NCI-H2171 (cell line): ENCODE measurements at regions not wholly inside any gene's neighbourhood (a gene's known extent, or its start where the extent isn't known, plus 50 kb on each side); places are given as distances from the start of the nearest gene placed in this dataset.

Source experiments
- DNase-seq: peaks from one replicate; lab custom pipeline; 2025; lab: John Stamatoyannopoulos, UW

DNA sequence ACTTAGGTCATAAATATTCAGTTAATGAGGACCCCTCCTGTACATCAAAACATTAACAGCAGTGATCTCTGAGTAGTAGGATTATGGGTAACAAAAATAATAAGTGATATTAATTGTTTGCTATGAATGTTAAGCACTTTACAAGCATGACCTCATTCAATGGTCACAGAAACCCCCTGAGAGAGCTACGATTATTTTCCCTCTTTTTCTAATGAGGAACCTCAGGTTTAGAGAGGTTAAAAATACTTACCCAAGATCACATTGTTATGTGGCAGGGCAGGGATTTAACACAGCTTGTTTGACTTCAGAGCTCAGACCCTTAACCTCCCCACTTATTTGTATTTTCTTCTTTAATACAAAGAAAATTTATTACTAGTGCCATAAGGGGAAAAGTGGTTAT lies 228.2 kb downstream of the TBL1XR1 start:
- DNase-seq: no peak

DNA sequence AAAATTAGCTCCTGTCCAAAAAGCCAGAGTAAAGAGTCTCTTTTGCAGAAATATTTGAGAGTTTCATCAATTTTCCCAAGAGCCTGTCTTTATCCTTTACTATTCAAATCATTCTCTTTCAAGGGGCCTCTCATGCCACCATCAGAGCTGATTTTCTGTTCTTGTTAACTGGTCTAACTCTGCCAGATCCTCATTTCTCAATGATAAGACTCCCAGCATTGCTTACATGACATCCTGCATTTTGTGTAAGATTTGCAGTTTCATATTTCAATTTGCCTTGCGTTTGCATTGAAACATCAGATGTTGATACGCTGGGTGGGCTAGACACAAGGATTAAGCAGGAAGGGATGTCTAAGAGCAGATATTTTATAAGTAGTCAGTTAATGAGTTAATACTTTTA lies 228.7 kb downstream of the TBL1XR1 start:
- no peak for DNase-seq

DNA sequence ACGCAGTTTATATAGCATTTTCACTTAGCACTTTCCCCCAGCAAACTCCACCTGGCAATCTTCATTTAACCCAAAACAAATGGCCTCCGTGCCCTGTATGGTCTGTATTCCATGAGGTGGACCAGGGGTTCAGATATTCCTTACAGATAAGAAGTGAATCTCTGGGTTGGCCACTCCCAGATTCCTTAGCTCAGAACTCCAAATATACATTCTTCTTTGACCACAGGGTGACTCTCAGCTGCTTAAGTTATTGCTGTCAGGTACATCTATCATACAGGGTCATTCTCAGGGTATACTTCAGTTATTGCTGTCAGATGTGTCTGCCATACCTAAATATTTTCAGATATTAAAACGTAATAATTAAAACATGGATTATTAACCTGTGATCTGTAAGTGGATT lies 229.8 kb downstream of the TBL1XR1 start:
- no peak for DNase-seq

DNA sequence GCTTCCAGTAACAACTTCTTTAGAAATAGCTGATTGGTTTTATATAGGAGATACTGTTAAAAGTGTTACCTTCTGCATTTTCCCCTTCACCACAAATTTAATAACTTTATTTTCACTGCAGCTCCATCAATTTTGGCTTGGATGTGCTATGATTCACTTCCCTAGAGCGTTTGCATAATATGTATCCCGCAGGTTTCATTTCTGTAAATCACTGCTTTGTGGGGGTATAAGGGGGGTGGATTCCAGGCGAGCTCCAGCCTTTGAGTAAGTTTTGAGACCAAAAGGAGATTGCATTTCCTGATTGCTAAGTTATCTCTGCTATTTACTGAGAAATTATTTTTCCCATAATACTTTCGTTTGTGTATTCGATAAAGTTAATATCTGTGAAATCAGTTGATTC lies 232.6 kb downstream of the TBL1XR1 start:
- no peak for DNase-seq

DNA sequence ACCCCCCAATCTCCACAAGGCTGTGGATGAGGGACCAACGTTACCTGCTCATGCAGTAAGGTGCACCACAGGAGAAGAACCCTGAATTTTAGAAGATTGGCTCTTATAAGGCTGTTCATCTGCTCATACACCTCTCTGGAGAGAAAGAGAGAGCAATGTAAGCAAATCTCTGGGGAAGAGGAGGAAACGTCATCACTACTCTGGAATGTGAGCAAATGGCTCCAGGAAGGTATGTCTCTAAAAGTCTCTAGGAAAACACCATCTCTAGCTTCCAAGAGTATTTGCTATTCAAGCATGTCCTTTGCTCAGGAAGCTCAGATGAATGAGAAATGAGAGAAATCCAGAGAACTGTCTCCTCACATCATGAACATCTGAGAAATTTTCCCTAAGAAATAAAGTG lies 235.4 kb downstream of the TBL1XR1 start:
- no peak for DNase-seq

DNA sequence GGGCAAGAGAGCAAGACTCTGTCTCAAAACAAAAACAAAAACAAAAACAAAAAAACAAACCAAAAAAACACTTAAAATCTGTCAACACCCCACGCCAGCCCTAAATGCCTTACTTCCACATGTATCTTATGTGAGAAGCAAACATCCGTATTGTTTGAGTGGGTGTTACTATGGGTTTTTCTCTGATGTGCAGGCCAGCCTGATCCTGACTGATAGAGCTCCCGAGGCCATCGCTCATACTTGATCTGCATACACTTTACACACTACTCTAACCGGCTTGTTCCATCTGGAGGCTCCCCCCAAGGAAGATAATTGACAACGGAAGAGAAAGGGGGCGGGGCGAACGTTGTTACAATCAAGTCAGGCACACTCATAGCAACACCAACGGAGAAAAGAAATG lies 237.4 kb downstream of the TBL1XR1 start:
- DNase-seq: no peak

DNA sequence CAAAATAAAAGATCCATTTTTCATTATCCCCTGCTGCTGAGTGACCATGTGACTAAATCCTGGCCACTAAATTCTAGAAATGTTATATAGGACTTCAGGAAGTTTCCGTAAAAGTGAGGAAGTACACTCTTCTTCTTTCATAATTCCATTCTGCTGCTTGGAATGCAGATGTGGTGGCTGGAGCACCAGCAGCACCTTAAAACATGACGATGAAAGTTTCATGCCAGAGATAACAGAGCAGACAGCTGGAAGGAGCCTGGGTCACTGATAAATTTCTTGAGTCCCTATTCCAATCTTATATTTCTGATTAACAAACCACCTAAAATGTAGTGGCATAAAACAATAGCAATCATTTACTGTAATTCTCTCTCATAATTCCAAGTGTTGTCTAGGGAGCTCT lies 238.7 kb downstream of the TBL1XR1 start:
- DNase-seq: no peak

DNA sequence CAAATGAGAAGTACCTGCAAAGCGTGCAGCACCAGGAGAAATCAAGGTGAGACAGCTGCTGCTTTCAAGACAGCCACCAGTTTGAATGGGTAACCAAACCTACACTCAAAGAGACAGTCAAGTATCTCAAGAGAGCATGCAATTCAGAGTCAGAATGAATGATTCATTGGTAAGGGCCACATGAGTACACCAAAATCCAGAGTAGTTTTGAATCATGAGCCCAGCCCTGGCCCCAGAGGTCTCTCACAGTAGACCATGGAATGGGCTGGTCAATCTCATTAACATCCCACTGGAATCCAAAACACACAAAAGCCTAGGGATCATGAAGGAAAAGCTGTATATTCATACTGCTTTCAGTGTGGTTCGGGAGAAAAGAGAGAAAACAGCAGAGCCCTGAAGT lies 242.8 kb downstream of the TBL1XR1 start:
- no peak for DNase-seq

DNA sequence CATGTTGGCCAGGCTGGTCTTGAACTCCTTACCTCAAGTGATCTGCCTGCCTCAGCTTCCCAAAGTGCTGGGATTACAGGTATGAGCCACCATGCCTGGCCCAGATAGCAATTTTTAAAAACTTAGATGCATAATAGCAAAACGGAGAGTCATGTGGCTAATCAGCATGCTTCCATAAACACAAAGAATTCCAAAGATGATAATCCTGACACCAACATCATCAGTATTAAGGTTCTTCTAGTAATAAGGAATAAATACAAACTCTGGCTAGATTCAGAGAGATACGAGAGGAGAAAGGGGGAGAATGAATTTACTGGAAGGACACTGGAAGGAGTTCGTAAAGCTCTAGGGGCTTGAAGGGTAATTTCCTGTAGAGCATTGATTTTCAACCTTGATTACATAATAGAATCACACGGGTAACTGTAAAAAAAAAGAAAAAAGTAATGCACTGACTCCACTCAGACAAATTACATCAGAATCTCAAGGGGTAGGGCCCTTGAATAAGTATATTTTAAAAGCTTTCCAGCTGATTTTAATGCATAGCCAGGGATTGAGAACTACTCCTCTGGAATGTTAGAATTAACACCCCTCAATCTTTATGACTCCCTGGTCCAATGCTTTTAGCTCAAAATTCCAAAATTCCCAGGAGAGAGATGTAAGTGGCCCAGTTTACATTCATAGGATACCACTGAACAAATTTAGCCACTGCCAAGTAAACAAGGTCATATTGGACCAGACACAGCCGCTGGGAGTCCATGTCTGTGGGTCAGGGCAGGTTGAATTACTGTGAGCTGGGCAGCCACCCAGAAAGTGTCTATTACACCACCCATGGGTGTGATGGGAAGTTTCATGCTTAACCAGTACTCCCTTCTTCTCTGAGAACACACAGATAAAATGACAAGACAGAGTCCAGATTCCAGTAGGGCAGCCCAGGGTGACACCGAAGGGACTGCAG lies 243.9 kb downstream of the TBL1XR1 start:
- DNase-seq: no peak

DNA sequence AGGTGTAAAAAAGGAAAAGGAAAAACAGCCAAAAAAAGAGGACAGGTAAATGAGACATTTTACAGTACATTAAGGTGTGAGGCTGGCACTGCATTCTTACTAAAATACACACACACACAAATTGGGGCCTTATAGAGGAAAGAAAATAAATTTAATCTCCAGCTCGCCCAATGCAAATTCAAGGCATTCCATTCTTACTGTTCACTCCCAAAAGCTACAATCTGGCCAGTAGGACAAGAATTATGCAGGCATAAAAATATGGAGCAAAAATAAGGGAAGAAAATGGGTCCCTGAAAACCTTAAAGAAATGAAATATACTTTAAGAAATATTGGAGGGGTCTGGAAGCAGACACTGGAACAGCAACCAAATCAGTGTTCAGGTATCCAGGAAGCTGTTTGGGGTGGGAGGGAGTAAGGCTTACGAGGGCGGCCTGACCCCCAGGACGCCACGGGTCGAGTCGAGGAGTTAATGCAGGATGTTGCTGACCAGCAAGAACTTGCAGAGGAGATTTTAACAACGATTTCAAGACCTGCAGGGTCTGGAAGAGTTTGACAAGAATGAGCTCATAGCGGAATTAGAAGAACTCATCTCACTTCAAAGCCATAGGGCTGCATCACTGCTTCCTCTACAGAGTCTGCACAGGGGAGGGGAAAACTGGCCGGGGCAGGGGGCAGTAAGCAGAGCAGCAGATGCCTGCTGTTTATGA lies 245.5 kb downstream of the TBL1XR1 start:
- DNase-seq: no peak

DNA sequence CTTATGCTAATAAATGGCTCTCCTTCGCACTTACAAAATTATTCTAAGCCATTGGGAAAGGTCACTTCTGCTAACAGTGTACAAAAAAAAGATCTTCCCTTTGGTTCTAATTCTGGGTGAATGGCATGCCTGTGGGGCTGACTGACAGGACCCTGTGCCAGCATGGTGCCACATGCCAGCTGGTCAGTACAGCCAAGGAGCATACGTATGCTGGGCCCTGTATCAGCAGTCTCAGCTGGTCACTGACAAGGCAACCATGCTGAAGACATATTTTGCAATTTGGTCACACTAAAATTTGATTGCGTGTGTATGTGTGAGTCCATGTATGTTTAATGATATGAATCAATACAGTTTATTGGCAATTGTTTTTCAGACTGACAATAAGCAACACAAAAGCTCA lies 246.1 kb downstream of the TBL1XR1 start:
- DNase-seq: no peak

DNA sequence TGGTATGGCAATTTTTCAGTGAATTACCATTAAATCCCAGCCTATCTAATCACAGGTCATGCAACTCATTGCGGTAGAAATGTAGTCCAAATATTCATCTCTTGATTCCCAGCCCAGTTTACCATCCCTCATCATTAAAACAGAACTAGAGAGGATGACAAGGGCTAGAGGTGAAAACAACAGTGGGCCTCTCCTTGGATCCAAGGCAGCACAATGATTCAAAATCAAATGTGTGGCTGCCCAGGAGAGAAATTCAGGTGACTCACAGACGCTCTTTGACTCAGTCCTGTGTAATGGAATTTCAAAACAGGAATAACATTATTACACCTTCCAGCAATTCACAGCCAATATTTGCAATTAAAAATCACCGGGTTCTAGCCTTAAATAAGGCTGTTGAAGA lies 246.5 kb downstream of the TBL1XR1 start:
- no peak for DNase-seq

DNA sequence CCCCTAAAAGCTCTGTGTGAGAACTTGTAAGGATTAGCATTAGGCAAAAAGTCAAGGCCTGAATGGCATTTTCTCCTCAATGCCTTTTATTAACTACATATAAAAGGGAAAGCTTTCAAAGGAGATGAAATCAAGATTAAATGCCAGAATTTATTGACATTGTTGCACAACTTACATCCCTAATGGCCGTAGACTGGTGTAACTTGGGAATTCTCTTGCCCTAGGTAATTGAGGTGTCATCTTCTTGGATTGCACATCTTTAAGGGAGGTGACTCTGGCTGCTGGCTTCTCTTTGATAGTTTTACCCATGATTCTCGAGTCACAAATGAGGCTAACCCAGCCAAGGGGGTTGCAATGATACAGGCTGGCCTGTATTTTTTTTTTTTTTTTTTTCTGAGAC lies 249.1 kb downstream of the TBL1XR1 start:
- no peak for DNase-seq

DNA sequence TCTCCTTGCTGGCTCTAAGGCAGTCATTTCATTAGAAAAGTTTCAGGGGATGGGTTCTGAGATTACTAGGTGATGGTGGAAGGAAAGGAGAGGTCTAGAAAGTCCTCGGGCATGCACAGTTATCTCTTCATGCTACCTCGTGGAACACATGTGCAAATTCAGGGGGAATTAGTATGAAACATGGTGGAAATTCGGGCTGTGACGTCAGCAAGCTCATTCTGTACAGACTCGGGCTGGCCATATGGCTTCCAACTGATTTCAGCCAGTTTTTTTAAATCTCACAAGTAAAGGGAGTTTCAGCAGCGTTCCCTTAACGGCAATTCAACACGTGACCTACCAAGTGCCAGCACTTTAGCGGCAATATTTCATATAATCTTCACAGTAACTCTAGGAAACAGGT lies 251.1 kb downstream of the TBL1XR1 start:
- DNase-seq: no peak

DNA sequence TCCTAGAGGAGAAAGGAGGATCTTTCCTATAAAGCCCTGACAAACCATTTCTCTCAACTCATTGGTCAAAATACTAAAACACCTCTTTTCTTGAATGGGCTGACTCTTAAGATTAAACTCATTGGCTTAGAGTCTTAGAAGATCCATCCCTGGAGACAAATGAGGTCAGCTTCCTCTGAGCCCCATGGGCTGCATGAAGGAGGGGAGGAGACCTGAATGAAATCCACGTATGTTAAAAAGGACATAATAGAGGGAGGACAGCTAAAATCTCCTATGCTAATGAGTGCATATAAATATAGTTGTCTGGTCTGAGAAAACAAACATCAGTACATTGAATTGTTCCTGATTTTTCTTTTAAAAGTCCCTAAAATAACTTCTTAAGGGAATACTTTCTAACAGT lies 255.0 kb downstream of the TBL1XR1 start:
- DNase-seq: no peak

DNA sequence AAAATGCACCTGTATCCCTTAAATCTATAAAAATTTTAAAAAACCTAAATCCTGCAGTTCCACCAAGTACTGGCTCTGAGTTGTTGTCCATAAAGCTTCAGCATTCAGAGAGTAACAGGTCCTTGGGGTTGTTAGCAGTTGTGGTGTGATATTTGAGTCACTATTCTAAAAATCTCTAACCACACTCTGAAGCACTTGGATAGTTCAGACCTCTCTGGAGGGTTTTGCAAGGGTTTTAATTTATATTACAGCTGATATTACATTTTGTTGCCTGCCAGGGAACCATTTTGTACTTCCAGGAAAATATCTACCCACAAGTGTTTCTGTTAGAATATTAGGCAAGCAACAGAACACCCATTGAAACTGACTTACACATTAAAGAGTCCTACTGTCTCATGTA lies 255.6 kb downstream of the TBL1XR1 start:
- no peak for DNase-seq

DNA sequence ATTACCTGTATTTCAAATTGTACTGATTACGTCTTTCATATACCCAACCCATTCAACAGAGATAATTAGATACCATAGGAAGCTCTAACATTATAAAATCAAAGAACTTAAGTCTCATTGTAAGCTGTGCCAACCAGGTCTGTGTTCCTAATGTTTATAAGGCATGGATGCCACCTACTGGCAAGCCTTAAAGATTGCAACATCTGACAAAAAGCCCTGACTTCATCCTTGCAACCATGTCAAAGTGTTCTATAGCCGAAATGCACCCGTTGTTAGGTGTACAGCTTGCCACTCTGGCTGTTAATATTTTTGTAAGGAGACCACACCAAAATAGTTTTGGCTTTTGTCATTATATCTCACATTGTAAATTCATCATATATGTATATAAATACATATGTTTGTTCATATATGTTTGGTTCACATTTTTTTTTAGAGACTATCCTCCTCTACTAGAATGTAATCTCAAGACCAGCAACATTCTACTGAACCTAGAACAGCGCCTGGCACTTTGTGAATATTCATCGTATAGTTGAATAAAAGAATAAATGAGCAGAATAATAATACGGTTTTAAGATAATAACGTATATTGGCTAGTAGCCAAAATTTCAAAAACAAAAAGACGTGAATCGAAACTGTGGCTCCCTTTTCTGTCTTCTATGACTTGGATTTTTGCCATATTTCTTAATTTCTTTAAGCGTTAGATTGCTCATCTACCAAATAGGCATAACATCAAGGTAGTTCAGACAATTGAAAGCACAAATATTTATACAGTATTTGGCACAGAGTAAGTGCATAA lies 258.1 kb downstream of the TBL1XR1 start:
- DNase-seq: peak; percentile 79

DNA sequence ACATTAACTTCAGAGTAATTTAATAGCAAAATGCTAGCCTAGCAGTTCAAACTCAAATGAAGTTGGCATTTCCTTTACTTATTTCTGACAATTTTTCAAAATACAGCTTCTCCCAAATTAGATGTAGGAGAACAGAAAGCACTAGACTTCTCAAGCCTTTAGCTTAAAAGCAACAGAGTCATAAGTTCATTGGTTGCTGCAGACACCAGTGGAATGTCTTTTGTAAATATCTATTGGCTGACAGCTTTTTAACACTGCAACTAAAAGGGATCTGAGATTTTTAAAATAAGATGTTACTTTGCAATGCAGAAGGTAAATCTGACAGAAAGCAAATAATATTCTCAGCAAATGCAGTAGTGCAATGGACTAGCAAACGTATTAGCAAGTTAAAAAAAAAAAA lies 259.3 kb downstream of the TBL1XR1 start:
- DNase-seq: no peak

DNA sequence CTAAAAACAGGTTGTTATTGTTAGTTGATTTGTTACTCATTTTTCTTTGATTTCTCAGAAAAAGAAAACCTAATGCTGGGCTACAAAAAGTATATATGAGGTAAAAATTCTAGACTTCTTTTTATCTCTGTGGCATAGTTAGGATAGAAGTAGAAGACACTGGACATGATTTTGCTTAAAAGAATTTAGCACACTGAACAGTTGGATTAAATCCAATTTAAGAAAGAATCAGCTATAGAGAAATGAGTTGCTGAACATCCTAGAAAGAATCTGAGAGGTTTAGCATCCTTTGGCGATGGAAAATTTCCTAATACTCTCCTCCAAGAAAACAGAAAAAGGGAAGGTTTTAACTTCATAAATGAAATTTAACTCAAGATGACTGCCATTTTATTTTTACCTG lies 259.7 kb downstream of the TBL1XR1 start:
- no peak for DNase-seq

DNA sequence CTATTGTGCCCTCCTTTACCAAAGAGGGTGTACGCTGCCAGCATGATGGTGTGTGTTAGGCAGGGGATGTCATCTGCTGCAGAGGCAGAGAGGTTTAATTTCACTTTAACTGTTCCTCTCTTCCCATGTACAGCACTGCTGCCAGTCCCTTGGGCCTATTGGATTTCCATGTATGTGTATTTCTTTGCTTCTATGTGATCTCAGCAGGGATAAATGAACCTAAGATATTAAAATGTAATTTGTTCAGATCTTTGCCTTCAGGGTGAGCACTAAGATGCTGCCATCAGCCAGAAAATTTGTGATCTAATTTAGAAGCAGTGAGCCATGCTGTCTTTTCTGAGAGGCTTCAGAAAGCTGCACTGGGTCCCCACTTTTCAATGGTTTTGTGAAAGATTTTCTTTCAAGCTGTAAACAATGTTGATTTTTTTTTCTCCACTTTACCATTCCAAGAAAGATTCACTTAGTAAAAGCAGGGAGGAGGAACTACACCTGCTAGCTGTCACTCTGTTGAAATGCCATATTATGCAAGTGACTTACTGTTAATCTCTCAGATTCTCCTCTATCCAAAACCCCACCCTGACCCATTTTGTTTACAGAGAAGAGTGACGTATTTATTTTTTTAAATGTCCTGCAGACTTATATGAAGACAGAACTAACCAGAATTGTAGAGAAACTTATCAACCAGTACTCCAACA lies 261.9 kb downstream of the TBL1XR1 start:
- DNase-seq: peak; percentile 81

DNA sequence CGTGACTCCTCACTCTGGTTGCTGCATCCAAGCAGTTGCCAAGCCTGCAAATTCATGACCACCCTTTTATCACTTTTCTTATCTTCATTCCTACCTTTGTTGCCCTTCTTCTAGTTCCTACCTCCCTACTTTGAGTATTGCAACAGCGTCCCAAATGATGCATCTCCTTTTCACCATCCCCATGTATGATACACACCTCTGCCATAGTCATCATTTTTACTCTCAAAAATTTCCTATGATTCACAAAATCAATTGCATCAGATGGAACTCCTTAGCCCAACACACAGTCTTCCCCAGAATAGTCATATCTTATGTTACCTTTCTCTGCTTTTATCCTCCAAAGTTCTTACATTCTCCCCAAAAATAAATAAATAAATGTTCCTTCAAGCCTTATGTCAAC lies 262.6 kb downstream of the TBL1XR1 start:
- DNase-seq: no peak

DNA sequence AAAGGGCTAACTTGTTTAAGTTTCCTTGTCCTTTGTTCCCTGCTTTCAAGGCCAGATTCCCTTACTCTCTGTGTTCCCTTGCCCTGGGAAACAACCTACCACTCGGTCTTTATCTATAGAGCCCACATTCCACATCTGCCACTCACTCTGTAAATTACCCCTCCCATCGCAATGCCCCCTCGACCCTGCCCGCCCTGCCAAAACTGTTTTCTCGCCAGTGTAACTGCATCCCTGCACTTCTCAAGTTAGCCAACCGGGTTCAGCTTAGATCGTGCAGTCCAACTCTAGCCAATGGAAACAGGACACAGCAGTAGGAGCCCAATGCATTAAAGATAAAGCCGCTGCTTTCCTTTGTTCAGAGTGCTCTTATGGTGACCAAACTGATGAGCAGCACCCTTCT lies 263.6 kb downstream of the TBL1XR1 start:
- no peak for DNase-seq
